ENCODE measurements at regions not wholly inside any gene's neighbourhood (a gene's known extent, or its start where the extent isn't known, plus 50 kb on each side); places are given as distances from the start of the nearest gene placed in this dataset.

DNA sequence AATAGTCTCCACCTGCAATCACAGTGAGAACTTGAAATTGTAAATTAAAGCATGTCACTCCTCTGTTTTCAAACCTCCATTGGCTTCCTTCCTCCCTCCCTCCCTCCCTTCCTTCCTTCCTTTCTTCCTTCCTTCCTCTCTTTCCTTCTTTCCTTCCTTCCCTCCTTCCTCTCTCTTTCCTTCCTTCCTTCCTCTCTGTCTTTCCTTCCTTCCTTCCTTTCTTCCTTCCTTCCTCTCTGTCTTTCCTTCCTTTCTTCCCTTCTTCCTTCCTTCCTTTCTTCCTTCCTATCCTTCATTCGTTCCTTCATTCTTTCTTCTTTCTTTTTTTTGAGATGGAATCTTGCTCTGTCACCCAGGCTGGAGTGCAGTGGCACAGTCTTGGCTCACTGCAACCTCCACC is 595.0 kb upstream of the ZNF608 start:
- no peaks in the 10 kb centered on the region for H3K36me3 ChIP-seq (ENCODE audit: control insufficient read depth, insufficient read depth, low read length)
- ATAC-seq (no peak), DNase-seq (ENCODE audit: low read depth, low spot score) (no peak)
- 0 out of 2 replicates have a peak, but pooled peaks cover 1% of the 10 kb centered on the region for H3K4me1 ChIP-seq (ENCODE audit: control insufficient read depth, insufficient read depth, low read length)
- CTCF ChIA-PET: no interaction called here
- TF ChIP-seq POLR2AphosphoS5 (IDR thresholded peaks at IDR 0.05; ENCODE audit: low read depth, low read length) (no peak), TCF7L2 (IDR thresholded peaks at IDR 0.05; ENCODE audit: low read depth, low read length) (no peak), REST (IDR thresholded peaks at IDR 0.05; ENCODE audit: insufficient read depth in 1 of 2, low read depth in 2 of 2, low read length in 1 of 2) (no peak), SIN3A (IDR thresholded peaks at IDR 0.05; ENCODE audit: borderline replicate concordance, insufficient read depth, low read depth, low read length) (no peak)
- TF ChIP-seq, protein P1, sequence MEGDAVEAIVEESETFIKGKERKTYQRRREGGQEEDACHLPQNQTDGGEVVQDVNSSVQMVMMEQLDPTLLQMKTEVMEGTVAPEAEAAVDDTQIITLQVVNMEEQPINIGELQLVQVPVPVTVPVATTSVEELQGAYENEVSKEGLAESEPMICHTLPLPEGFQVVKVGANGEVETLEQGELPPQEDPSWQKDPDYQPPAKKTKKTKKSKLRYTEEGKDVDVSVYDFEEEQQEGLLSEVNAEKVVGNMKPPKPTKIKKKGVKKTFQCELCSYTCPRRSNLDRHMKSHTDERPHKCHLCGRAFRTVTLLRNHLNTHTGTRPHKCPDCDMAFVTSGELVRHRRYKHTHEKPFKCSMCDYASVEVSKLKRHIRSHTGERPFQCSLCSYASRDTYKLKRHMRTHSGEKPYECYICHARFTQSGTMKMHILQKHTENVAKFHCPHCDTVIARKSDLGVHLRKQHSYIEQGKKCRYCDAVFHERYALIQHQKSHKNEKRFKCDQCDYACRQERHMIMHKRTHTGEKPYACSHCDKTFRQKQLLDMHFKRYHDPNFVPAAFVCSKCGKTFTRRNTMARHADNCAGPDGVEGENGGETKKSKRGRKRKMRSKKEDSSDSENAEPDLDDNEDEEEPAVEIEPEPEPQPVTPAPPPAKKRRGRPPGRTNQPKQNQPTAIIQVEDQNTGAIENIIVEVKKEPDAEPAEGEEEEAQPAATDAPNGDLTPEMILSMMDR (IDR thresholded peaks at IDR 0.05): no peak
- intact Hi-C loops (cut with micrococcal nuclease; ENCODE audit: unreplicated experiment): no loop called here
- no peaks in the 10 kb centered on the region for H3K9me3 ChIP-seq (ENCODE audit: control insufficient read depth, insufficient read depth, low read depth, low read length)
- no peaks in the 10 kb centered on the region for H3K27me3 ChIP-seq (ENCODE audit: control insufficient read depth, insufficient read depth, low read length)
- in situ Hi-C loops (cut with HindIII; ENCODE audit: low pct_unique_long_range_greater_than_20kb, low sequenced_read_pairs): no loop called here
- no TSS peak for BruUV-seq (replicated peaks)
- no peak overlapping the region; the same call in 1 of the 2 replicates for H3K27ac ChIP-seq (ENCODE audit: low read length)
- no peak overlapping the region for H3K4me3 ChIP-seq (ENCODE audit: low read depth in 2 of 2, low read length in 2 of 2)
- POLR2A ChIA-PET: no interaction called here

DNA sequence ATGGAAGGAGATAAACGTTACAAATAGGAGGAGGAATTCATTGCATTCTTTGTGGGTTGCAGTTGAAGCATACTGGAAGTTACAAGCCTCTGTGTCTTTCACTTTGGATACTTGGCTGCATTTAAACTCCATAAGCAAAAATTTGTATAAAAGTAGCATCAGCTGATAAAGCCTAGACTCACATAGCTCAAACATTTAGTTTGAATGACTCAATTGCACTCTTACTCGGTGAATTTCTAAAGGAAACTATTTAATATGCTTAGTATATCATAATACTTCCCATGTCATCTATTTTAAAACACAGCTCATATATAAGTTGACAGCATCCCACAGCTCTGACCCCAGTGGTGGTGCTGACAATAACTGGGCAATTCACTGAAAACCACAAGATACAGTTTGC is 596.6 kb upstream of the ZNF608 start:
- BruUV-seq (replicated peaks): no TSS peak
- TF ChIP-seq TCF7L2 (IDR thresholded peaks at IDR 0.05; ENCODE audit: low read depth, low read length) (0 out of 2 replicates have a peak, but pooled peaks have one; percentile 14), REST (IDR thresholded peaks at IDR 0.05; ENCODE audit: insufficient read depth in 1 of 2, low read depth in 2 of 2, low read length in 1 of 2) (no peak)
- CTCF ChIA-PET: no interaction called here
- H3K36me3 ChIP-seq (ENCODE audit: control insufficient read depth, insufficient read depth, low read length): no peaks in the 10 kb centered on the region
- ATAC-seq: no peak
- no peaks in the 10 kb centered on the region for H3K9me3 ChIP-seq (ENCODE audit: control insufficient read depth, insufficient read depth, low read depth, low read length)
- in situ Hi-C loops (cut with HindIII; ENCODE audit: low pct_unique_long_range_greater_than_20kb, low sequenced_read_pairs): no loop called here
- no peak for DNase-seq (ENCODE audit: low read depth, low spot score)
- POLR2A ChIA-PET: no interaction called here
- intact Hi-C loops (cut with micrococcal nuclease; ENCODE audit: unreplicated experiment): no loop called here
- H3K4me3 ChIP-seq (ENCODE audit: low read depth in 2 of 2, low read length in 2 of 2): no peak overlapping the region
- H3K27ac ChIP-seq (ENCODE audit: low read length): peak overlapping the region; percentile 58; the same call in 1 of the 2 replicates
- H3K27me3 ChIP-seq (ENCODE audit: control insufficient read depth, insufficient read depth, low read length): no peaks in the 10 kb centered on the region
- H3K4me1 ChIP-seq (ENCODE audit: control insufficient read depth, insufficient read depth, low read length): no peaks in the 10 kb centered on the region
